Natural killer cell (primary cell): ENCODE measurements at regions not wholly inside any gene's neighbourhood (a gene's known extent, or its start where the extent isn't known, plus 50 kb on each side); places are given as distances from the start of the nearest gene placed in this dataset.

Experiments
- ATAC-seq, 3 donors: fragments of 150-1000 bp in 2 of 3; fragments of 200-7000 bp in 1 of 3; cut with Tn5 transposase; 1 replicate in 1 of 3; 2 replicates in 2 of 3; pipeline ENCODE4 v1.10.0; 2021; ENCODE audit warnings: mild to moderate bottlenecking in 2 of 3, moderate library complexity in 2 of 3
- DNase-seq, 2 donors: peaks; one replicate each; pipeline versions ENCODE4 v3.0.0 to v3.0.0-alpha.2; 2013 to 2021; ENCODE audit warnings: mixed read lengths in 1 of 2
- H3K27ac ChIP-seq: one replicate; pipeline ENCODE4 v1.5.1; 2013; ENCODE audit warnings: mild to moderate bottlenecking, low read length
- H3K27me3 ChIP-seq: one replicate; pipeline ENCODE4 v1.6.1; 2013; ENCODE audit warnings: low read length; ENCODE audit not compliant: control insufficient read depth, insufficient read depth
- H3K36me3 ChIP-seq: one replicate; pipeline ENCODE4 v1.6.1; 2013; ENCODE audit warnings: low read length; ENCODE audit not compliant: control insufficient read depth, insufficient read depth
- H3K4me1 ChIP-seq: one replicate; pipeline ENCODE4 v1.6.1; 2013; ENCODE audit warnings: low read length; ENCODE audit not compliant: control insufficient read depth, insufficient read depth
- H3K4me3 ChIP-seq: one replicate; pipeline ENCODE4 v1.5.1; 2013; ENCODE audit warnings: low read length
- H3K9me3 ChIP-seq: one replicate; pipeline ENCODE4 v1.6.1; 2013; ENCODE audit warnings: low read length; ENCODE audit not compliant: control insufficient read depth, insufficient read depth
- H3K27ac Mint-ChIP-seq, 2 donors: one replicate each; pipeline ENCODE4 v1.8.0; 2022; ENCODE audit warnings: mild to moderate bottlenecking in 2 of 2, mixed read lengths in 2 of 2, moderate library complexity in 1 of 2
- H3K27me3 Mint-ChIP-seq, 2 donors: one replicate each; pipeline ENCODE4 v1.8.0; 2022; ENCODE audit warnings: low read depth in 2 of 2, mixed read lengths in 2 of 2
- H3K36me3 Mint-ChIP-seq: one replicate; pipeline ENCODE4 v1.8.0; 2022; ENCODE audit warnings: mixed read lengths
- H3K4me1 Mint-ChIP-seq, 2 donors: one replicate each; pipeline ENCODE4 v1.8.0; 2022; ENCODE audit warnings: mixed read lengths in 2 of 2
- H3K4me3 Mint-ChIP-seq: one replicate; pipeline ENCODE4 v1.8.0; 2022; ENCODE audit warnings: mild to moderate bottlenecking, moderate library complexity, mixed read lengths
- H3K9me3 Mint-ChIP-seq, 2 donors: one replicate each; pipeline ENCODE4 v1.8.0; 2022; ENCODE audit warnings: mixed read lengths in 2 of 2
- WGBS: methylation state at CpG from one replicate; pipeline ENCODE4 v1.1.7; 2013; ENCODE audit warnings: missing lambda C conversion rate; ENCODE audit not compliant: insufficient coverage; 5-methylcytosine and 5-hydroxymethylcytosine counted together
- intact Hi-C: fragments of 100-400 bp; cut with micrococcal nuclease; formaldehyde crosslinking; loops from one replicate; pipeline ENCODE4 v1.14.2; 2022
- TF ChIP-seq, protein P1 (sequence below): fragments of 200-600 bp; IDR thresholded peaks from one replicate; pipeline ENCODE4 v1.8.0; 2022; ENCODE audit warnings: antibody characterized with exemption

DNA sequence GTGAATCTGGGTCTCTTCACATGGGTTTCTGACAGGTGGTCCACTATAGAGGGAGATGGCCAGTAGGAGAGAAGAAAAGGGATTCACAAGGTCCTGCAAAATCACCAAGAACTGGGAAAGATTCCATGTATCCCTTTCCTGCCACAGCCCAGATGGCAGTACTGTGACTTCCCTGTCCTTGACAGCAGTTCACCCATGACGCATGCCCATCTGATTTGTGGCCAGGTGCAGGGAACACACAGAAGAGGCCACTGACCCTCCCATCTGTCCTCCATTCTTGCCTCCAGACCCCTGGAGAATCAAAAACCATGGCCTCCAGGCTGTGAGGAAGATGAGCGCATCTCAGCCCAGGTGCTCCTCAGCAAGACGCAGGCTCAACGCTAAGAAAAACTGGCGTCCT lies 183.1 kb upstream of the RREB1 start:
- no peaks in the 10 kb centered on the region for H3K36me3 ChIP-seq
- DNase-seq (no peak), ATAC-seq (no peak)
- no peaks in the 10 kb centered on the region for H3K4me1 ChIP-seq
- Mint-ChIP-seq H3K36me3 (no peaks in the 10 kb centered on the region), H3K27me3 (peaks cover 8 to 13% of the 10 kb centered on the region in 2 donors), H3K9me3 (no peaks in the 10 kb centered on the region), H3K4me3 (no peak overlapping the region), H3K27ac (no peak overlapping the region), H3K4me1 (no peaks in the 10 kb centered on the region)
- WGBS, result 95% methylated on average over 5 of the region's 5 CpGs
- no peaks in the 10 kb centered on the region for H3K9me3 ChIP-seq
- TF ChIP-seq, protein P1, sequence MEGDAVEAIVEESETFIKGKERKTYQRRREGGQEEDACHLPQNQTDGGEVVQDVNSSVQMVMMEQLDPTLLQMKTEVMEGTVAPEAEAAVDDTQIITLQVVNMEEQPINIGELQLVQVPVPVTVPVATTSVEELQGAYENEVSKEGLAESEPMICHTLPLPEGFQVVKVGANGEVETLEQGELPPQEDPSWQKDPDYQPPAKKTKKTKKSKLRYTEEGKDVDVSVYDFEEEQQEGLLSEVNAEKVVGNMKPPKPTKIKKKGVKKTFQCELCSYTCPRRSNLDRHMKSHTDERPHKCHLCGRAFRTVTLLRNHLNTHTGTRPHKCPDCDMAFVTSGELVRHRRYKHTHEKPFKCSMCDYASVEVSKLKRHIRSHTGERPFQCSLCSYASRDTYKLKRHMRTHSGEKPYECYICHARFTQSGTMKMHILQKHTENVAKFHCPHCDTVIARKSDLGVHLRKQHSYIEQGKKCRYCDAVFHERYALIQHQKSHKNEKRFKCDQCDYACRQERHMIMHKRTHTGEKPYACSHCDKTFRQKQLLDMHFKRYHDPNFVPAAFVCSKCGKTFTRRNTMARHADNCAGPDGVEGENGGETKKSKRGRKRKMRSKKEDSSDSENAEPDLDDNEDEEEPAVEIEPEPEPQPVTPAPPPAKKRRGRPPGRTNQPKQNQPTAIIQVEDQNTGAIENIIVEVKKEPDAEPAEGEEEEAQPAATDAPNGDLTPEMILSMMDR, result no peak
- H3K4me3 ChIP-seq, result no peak overlapping the region
- no peaks in the 10 kb centered on the region for H3K27me3 ChIP-seq
- intact Hi-C loops, result no loop called here
- H3K27ac ChIP-seq, result no peak overlapping the region

- Mint-ChIP-seq H3K4me1 (no peaks in the 10 kb centered on the region), H3K27me3 (peaks cover under 1 to 7% of the 10 kb centered on the region in 2 donors), H3K27ac (no peak overlapping the region), H3K36me3 (no peaks in the 10 kb centered on the region), H3K9me3 (no peaks in the 10 kb centered on the region), H3K4me3 (no peak overlapping the region)
- no peak overlapping the region for H3K27ac ChIP-seq
- no peaks in the 10 kb centered on the region for H3K4me1 ChIP-seq
- no peaks in the 10 kb centered on the region for H3K9me3 ChIP-seq
- 90% methylated on average over 10 of the region's 10 CpGs for WGBS
- intact Hi-C loops, result no loop called here
- TF ChIP-seq, protein P1, result no peak
- ATAC-seq, result no peak
- H3K4me3 ChIP-seq, result no peak overlapping the region
- no peaks in the 10 kb centered on the region for H3K27me3 ChIP-seq
- no peak for DNase-seq
- no peaks in the 10 kb centered on the region for H3K36me3 ChIP-seq
These were observed 182.2 kb upstream of the RREB1 start for GRCh38 chr6:6925391-6926164.

GRCh38 chr6:6926856-6927255 lies 180.9 kb upstream of the RREB1 start:
- no peak for ATAC-seq
- DNase-seq, result no peak
- H3K27ac Mint-ChIP-seq, result no peak overlapping the region
- H3K36me3 ChIP-seq, result no peaks in the 10 kb centered on the region
- TF ChIP-seq, protein P1, result no peak
- peaks cover 0 to 7% of the 10 kb centered on the region in 2 donors for H3K27me3 Mint-ChIP-seq
- H3K27me3 ChIP-seq, result no peaks in the 10 kb centered on the region
- H3K4me3 Mint-ChIP-seq, result no peak overlapping the region
- no peak overlapping the region for H3K4me3 ChIP-seq
- no peaks in the 10 kb centered on the region for H3K4me1 ChIP-seq
- H3K4me1 Mint-ChIP-seq, result no peaks in the 10 kb centered on the region
- H3K27ac ChIP-seq, result no peak overlapping the region
- 67% methylated on average over 7 of the region's 7 CpGs for WGBS
- H3K36me3 Mint-ChIP-seq, result no peaks in the 10 kb centered on the region
- H3K9me3 ChIP-seq, result no peaks in the 10 kb centered on the region
- intact Hi-C loops, result no loop called here
- no peaks in the 10 kb centered on the region for H3K9me3 Mint-ChIP-seq
